AG04450 (cell line): ENCODE measurements at regions not wholly inside any gene's neighbourhood (a gene's known extent, or its start where the extent isn't known, plus 50 kb on each side); places are given as distances from the start of the nearest gene placed in this dataset.
"Not testable (repeated sequence)": the region's sequence is repeated elsewhere in the genome, so short reads cannot be mapped to it uniquely, and the experiment has no call there.

ENCODE experiments used
- CTCF ChIA-PET: fragments of 300-600, 350-600 bp; formaldehyde crosslinking; extraction: SDS; loops from one replicate; lab custom pipeline; 2022; ENCODE audit warnings: antibody characterized with exemption, inconsistent platforms; lab: Charles Lee
- POLR2A ChIA-PET: fragments of 350-600 bp; formaldehyde crosslinking; extraction: SDS; loops from one replicate; lab custom pipeline; 2021; ENCODE audit warnings: antibody characterized with exemption, inconsistent platforms; lab: Yijun Ruan, JAX
- DNase-seq: peaks from one replicate; pipeline ENCODE4 v3.0.0-alpha.2; 2011; ENCODE audit warnings: low read depth, low spot score
- H3K27ac ChIP-seq: one replicate; pipeline ENCODE4 v1.5.1; 2012; ENCODE audit warnings: low read depth, low read length, control low read depth
- H3K27me3 ChIP-seq: one replicate; pipeline ENCODE4 v1.6.0; 2012; ENCODE audit warnings: low read length; ENCODE audit not compliant: control insufficient read depth, insufficient read depth
- H3K4me3 ChIP-seq: 2 replicates; pipeline ENCODE4 v1.5.1; 2011; ENCODE audit warnings: mild to moderate bottlenecking, low read depth, low read length, control low read depth
- H3K9me3 ChIP-seq: 2 replicates; pipeline ENCODE4 v1.5.1; 2012; ENCODE audit warnings: low read length; ENCODE audit not compliant: control insufficient read depth, insufficient read depth
- TF ChIP-seq, protein P1 (sequence below): IDR thresholded peaks from 2 replicates; pipeline ENCODE4 v1.5.1; 2011; ENCODE audit warnings: low read depth, low read length, control low read depth, inconsistent platforms

DNA sequence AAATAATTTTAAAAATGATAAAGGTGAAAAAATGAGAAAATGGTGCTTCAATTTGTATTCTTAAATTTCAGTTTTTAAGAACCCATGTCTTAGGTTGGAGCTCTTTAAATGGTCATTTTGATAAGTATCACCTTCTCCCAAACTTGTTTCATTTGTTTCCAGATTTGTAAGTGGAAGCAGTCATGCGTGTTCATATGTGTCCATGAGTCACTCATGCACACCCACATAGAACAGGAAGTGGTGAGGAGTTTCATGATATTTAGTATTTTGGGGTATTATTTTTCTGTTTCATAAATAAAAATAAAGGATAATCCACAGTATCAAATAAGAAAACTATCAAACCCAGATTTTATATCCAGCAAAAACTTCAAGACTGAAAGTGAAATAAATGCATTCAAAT, 570.4 kb upstream of the ST8SIA4 start:
- ChIA-PET POLR2A (no interaction called here), CTCF (no interaction called here)
- Histone ChIP-seq H3K9me3 (no peaks in the 10 kb centered on the region), H3K27ac (no peak overlapping the region), H3K27me3 (no peaks in the 10 kb centered on the region), H3K4me3 (no peak overlapping the region)
- TF ChIP-seq, protein P1, sequence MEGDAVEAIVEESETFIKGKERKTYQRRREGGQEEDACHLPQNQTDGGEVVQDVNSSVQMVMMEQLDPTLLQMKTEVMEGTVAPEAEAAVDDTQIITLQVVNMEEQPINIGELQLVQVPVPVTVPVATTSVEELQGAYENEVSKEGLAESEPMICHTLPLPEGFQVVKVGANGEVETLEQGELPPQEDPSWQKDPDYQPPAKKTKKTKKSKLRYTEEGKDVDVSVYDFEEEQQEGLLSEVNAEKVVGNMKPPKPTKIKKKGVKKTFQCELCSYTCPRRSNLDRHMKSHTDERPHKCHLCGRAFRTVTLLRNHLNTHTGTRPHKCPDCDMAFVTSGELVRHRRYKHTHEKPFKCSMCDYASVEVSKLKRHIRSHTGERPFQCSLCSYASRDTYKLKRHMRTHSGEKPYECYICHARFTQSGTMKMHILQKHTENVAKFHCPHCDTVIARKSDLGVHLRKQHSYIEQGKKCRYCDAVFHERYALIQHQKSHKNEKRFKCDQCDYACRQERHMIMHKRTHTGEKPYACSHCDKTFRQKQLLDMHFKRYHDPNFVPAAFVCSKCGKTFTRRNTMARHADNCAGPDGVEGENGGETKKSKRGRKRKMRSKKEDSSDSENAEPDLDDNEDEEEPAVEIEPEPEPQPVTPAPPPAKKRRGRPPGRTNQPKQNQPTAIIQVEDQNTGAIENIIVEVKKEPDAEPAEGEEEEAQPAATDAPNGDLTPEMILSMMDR: no peak
- no peak for DNase-seq

DNA sequence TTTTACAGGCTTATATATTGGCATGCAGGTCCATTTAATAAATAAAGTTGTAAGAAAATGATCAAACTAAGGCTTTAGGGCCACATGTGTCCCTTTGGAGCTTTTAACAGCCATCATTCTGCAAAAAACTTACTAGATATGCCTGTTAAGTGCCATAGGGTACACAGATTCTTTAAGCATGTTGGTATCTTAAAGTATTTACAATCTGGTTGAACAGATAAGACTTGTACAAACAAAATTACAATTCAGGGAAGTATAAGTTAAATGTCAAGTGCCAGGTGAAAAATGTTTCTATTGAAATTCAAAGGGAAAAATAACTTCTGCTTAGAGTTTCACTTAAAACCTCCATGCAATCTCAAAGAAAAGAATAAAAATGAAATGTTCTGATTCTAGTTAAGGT, 558.4 kb upstream of the ST8SIA4 start:
- H3K9me3 ChIP-seq: no peaks in the 10 kb centered on the region; the same call in 1 of the 2 replicates
- H3K4me3 ChIP-seq: no peak overlapping the region
- H3K27me3 ChIP-seq: no peaks in the 10 kb centered on the region
- DNase-seq: no peak
- H3K27ac ChIP-seq: no peak overlapping the region
- TF ChIP-seq, protein P1: no peak
- POLR2A ChIA-PET: no interaction called here
- CTCF ChIA-PET: no interaction called here

DNA sequence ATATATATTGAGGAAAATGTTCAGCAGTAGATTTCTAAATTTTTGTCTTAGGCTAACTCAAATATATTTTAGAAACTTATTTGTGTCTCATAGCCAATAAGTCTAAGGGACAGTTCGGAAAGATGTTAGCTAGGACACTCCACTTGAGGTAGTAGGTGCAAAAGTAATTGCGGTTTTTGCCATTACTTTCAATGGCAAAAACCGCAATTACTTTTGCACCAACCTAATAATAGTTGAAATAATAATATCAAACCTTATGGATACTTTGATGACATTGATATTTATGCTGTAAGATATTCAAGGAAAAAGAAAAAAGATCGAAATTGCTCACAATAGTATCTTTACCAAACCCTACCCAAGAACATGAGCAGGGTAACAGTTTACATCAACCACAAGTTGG, 555.5 kb upstream of the ST8SIA4 start:
- TF ChIP-seq, protein P1: no peak
- H3K27ac ChIP-seq: no peak overlapping the region
- no peak overlapping the region for H3K4me3 ChIP-seq
- POLR2A ChIA-PET: no interaction called here
- no peak for DNase-seq
- H3K27me3 ChIP-seq: no peaks in the 10 kb centered on the region
- no peaks in the 10 kb centered on the region for H3K9me3 ChIP-seq
- CTCF ChIA-PET: no interaction called here

DNA sequence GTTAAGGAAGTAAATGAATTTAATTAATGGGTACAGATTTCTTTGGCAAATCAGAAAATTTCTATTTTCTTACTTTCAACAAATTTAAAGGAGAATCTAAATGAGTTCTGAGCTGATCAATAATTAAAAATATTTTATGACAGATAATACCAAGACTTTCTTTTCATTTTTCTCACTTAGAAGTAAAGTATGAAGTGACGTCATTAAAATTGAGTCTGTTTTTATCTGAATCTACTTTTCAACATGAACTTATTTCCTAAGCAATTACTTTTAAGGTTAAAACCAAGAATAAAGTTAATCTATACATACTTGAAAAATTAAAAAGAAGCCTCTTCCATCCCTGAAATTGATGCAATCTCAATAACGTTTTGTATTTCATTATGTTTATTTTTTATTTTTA, 552.8 kb upstream of the ST8SIA4 start:
- Histone ChIP-seq H3K27ac (no peak overlapping the region), H3K4me3 (no peak overlapping the region), H3K27me3 (no peaks in the 10 kb centered on the region), H3K9me3 (no peaks in the 10 kb centered on the region)
- CTCF ChIA-PET: no interaction called here
- POLR2A ChIA-PET: no interaction called here
- TF ChIP-seq, protein P1: no peak
- DNase-seq: no peak

DNA sequence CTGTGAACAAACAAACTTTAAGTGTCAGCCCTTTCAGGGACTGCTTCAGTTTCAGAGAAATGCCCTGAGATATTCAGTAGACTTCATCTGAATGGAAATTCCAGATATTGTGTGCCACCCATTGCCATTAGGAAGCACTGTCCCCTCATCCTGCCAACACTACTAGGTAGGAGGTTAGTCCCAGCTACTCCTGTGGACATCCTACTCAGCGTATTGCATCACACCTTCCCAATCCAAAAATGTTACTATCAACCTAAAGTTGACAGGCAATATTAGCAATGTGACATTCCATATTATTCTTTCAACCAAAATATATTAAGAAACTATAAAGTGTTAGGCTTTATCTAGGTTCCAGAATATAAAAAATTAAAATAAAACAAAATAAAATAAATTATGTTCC, 552.0 kb upstream of the ST8SIA4 start:
- no peak for DNase-seq
- no peaks in the 10 kb centered on the region for H3K27me3 ChIP-seq
- CTCF ChIA-PET: no interaction called here
- TF ChIP-seq, protein P1: no peak
- H3K9me3 ChIP-seq: no peaks in the 10 kb centered on the region
- H3K27ac ChIP-seq: no peak overlapping the region
- POLR2A ChIA-PET: no interaction called here
- H3K4me3 ChIP-seq: no peak overlapping the region

DNA sequence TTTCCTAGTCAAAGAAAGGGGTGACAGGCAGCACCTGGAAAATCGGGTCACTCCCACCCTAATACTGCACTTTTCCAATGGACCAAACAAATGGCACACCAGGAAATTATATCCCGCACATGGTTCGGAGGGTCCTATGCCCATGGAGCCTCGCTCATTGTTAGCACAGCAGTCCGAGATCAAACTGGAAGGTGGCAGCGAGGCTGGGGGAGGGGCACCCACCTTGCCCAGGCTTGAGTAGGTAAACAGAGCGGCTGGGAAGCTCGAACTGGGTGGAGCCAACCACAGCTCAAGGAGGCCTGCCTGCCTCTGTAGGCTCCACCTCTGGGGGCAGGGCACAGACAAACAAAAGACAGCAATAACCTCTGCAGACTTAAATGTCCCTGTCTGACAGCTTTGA, 539.2 kb upstream of the ST8SIA4 start:
- H3K4me3 ChIP-seq, H3K27ac ChIP-seq, DNase-seq, POLR2A ChIA-PET, CTCF ChIA-PET, H3K27me3 ChIP-seq, H3K9me3 ChIP-seq: not testable (repeated sequence)
